ENCODE measurements at regions not wholly inside any gene's neighbourhood (a gene's known extent, or its start where the extent isn't known, plus 50 kb on each side); places are given as distances from the start of the nearest gene placed in this dataset.

DNA sequence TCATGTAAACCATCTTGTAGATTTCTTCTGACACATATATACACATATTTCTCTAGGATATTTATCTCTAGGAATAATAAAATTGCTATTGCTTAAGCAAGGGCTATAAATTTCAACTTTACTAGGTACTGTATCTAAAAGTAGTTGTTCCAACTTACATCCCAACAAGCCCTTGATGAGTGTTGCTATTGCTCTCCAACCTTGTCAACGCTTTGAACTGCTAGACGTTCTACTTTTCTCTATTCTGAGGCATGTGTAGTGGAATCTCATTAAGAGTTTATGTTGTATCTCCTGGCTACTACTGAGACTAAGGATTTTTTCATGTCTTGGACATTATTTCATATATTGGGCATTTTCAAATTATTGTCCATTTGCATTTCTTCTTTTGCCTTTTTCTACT is 321.5 kb upstream of the SOX5 start:
- H3K27ac ChIP-seq: no peak overlapping the region
- H3K9me3 ChIP-seq: no peaks in the 10 kb centered on the region
- no peak overlapping the region for H3K4me3 ChIP-seq
- H3K4me1 ChIP-seq: no peaks in the 10 kb centered on the region
- H3K36me3 ChIP-seq: no peaks in the 10 kb centered on the region
- no peaks in the 10 kb centered on the region for H3K27me3 ChIP-seq
- no peak for DNase-seq
- no peak for TF ChIP-seq CTCF (IDR thresholded peaks at IDR 0.05)
- no peak for TF ChIP-seq POLR2A (IDR thresholded peaks at IDR 0.05)

- Histone ChIP-seq H3K27ac (no peak overlapping the region), H3K36me3 (no peaks in the 10 kb centered on the region), H3K4me1 (no peaks in the 10 kb centered on the region), H3K4me3 (no peak overlapping the region), H3K9me3 (no peaks in the 10 kb centered on the region), H3K27me3 (no peaks in the 10 kb centered on the region)
- TF ChIP-seq POLR2A (IDR thresholded peaks at IDR 0.05): no peak
- TF ChIP-seq CTCF (IDR thresholded peaks at IDR 0.05): no peak
- DNase-seq: no peak
These were observed 321.0 kb upstream of the SOX5 start for GRCh38 chr12:24270464-24270863.

DNA sequence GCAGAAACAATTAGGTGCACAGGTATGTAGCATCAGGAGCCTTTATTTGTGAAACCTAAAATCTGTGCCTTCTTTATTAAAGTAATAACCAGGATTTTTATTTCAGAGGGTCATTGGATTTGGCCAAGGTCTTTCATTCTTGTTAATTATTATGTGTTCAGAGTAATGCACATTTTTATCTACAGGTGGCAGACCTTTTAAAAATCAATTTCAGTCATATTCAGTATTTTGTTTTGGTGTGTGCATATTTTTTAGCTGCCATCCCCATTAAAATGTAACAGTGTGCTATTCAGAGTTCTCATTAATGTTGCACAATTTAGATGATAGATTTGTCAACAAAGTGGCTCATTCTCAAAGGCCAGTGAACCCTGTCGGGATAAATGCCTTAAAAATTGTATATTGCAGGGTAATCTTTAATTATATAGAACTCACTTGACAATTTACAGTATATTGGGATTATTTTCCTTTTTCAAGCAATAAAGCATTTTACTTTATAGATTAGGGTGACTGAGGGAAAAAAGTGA is 319.3 kb upstream of the SOX5 start:
- no peaks in the 10 kb centered on the region for H3K9me3 ChIP-seq
- no peak overlapping the region for H3K27ac ChIP-seq
- H3K4me1 ChIP-seq: no peaks in the 10 kb centered on the region
- TF ChIP-seq POLR2A (IDR thresholded peaks at IDR 0.05) (no peak), CTCF (IDR thresholded peaks at IDR 0.05) (no peak)
- H3K36me3 ChIP-seq: no peaks in the 10 kb centered on the region
- no peaks in the 10 kb centered on the region for H3K27me3 ChIP-seq
- no peak for DNase-seq
- no peak overlapping the region for H3K4me3 ChIP-seq

DNA sequence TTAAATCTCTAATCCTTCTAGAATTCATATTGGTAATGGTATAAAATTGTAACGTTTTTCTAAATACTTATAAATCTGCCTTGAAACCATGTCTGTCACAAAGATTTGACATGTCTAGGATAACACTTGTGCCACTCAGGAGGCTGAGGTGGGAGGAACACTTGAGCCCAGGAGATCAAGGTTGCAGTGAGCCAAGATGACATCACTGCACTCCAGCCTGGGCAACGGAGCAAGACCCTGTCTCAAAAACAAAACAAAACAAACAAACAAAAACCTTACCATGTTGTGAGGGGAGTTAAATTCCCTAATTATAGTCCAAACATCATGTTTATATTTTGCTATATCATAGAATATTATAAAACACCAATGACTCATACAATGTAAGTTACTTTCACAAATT is 317.5 kb upstream of the SOX5 start:
- Histone ChIP-seq H3K9me3 (no peaks in the 10 kb centered on the region), H3K4me1 (no peaks in the 10 kb centered on the region)
- no peak for DNase-seq

GRCh38 chr12:24256684-24257083 is 307.2 kb upstream of the SOX5 start:
- no peak overlapping the region for H3K4me3 ChIP-seq
- H3K27me3 ChIP-seq: no peaks in the 10 kb centered on the region
- DNase-seq: no peak
- no peak overlapping the region for H3K27ac ChIP-seq
- H3K9me3 ChIP-seq: no peaks in the 10 kb centered on the region
- TF ChIP-seq POLR2A (IDR thresholded peaks at IDR 0.05): no peak
- TF ChIP-seq CTCF (IDR thresholded peaks at IDR 0.05): no peak
- no peaks in the 10 kb centered on the region for H3K36me3 ChIP-seq
- no peaks in the 10 kb centered on the region for H3K4me1 ChIP-seq

More for the DNA sequence above, 317.5 kb upstream of the SOX5 start:
- no peaks in the 10 kb centered on the region for H3K27me3 ChIP-seq
- H3K36me3 ChIP-seq: no peaks in the 10 kb centered on the region
- H3K27ac ChIP-seq: no peak overlapping the region
- TF ChIP-seq POLR2A (IDR thresholded peaks at IDR 0.05) (no peak), CTCF (IDR thresholded peaks at IDR 0.05) (no peak)
- no peak overlapping the region for H3K4me3 ChIP-seq
